AG09309 (cell line): ENCODE measurements at regions not wholly inside any gene's neighbourhood (a gene's known extent, or its start where the extent isn't known, plus 50 kb on each side); places are given as distances from the start of the nearest gene placed in this dataset.

Source experiments
- DNase-seq: peaks from one replicate; pipeline ENCODE4 v3.0.0-alpha.2; 2010; ENCODE audit warnings: low read depth
- H3K4me3 ChIP-seq: 2 replicates; pipeline ENCODE4 v1.5.1; 2011; ENCODE audit warnings: mild to moderate bottlenecking, low read depth, low read length, moderate library complexity; ENCODE audit not compliant: control insufficient read depth
- CTCF ChIP-seq: IDR thresholded peaks from 2 replicates; pipeline ENCODE4 v1.5.1; 2011; ENCODE audit warnings: mild to moderate bottlenecking, low read depth, low read length, inconsistent platforms; ENCODE audit not compliant: insufficient read depth, control insufficient read depth; ENCODE audit errors: missing control alignments

- H3K4me3 ChIP-seq, result no peak overlapping the region
- DNase-seq, result no peak
- TF ChIP-seq CTCF, result no peak
These were observed 62.8 kb upstream of the ZNF599 start for GRCh38 chr19:34835631-34836351.

GRCh38 chr19:34834472-34835061 lies 61.6 kb upstream of the ZNF599 start:
- no peak for TF ChIP-seq CTCF
- no peak overlapping the region for H3K4me3 ChIP-seq
- DNase-seq, result no peak

- H3K4me3 ChIP-seq, result no peak overlapping the region
- no peak for TF ChIP-seq CTCF
- DNase-seq, result no peak
These were observed 59.6 kb upstream of the ZNF599 start for GRCh38 chr19:34832581-34833112.

- no peak overlapping the region for H3K4me3 ChIP-seq
- DNase-seq, result no peak
- no peak for TF ChIP-seq CTCF
These were observed 58.7 kb upstream of the ZNF599 start for GRCh38 chr19:34831714-34832113.

- DNase-seq, result no peak
- no peak for TF ChIP-seq CTCF
- no peak overlapping the region for H3K4me3 ChIP-seq
These were observed 55.1 kb upstream of the ZNF599 start for GRCh38 chr19:34828156-34828555.

- no peak for TF ChIP-seq CTCF
- no peak overlapping the region for H3K4me3 ChIP-seq
- DNase-seq, result no peak
These were observed 52.2 kb upstream of the ZNF599 start for GRCh38 chr19:34825212-34825611.

- no peak for DNase-seq
- TF ChIP-seq CTCF, result no peak
- no peak overlapping the region for H3K4me3 ChIP-seq
These were observed 51.7 kb upstream of the ZNF599 start for GRCh38 chr19:34824686-34825085.
